GM21367 (cell line): ENCODE measurements at regions not wholly inside any gene's neighbourhood (a gene's known extent, or its start where the extent isn't known, plus 50 kb on each side); places are given as distances from the start of the nearest gene placed in this dataset.
"Not testable (repeated sequence)": the region's sequence is repeated elsewhere in the genome, so short reads cannot be mapped to it uniquely, and the experiment has no call there.

Source experiments
- ATAC-seq: cut with Tn5 transposase; IDR thresholded peaks from one replicate; pipeline ENCODE4 v1.9.1; 2021; ENCODE audit not compliant: unreplicated experiment

- no peak for ATAC-seq
These were observed 110.9 kb downstream of the FHIP1A start for GRCh38 chr4:151519728-151520415.

- no peak for ATAC-seq
These were observed 114.0 kb downstream of the FHIP1A start for GRCh38 chr4:151522866-151523519.

GRCh38 chr4:151524610-151525009, 115.6 kb downstream of the FHIP1A start:
- ATAC-seq, result no peak

GRCh38 chr4:151526489-151526888, 117.5 kb downstream of the FHIP1A start:
- not testable (repeated sequence) for ATAC-seq

- no peak for ATAC-seq
These were observed 118.7 kb downstream of the FHIP1A start for GRCh38 chr4:151527699-151528098.

- no peak for ATAC-seq
These were observed 120.2 kb downstream of the FHIP1A start for GRCh38 chr4:151529187-151529586.

GRCh38 chr4:151530230-151530629, 121.3 kb downstream of the FHIP1A start:
- no peak for ATAC-seq

- no peak for ATAC-seq
These were observed 121.8 kb downstream of the FHIP1A start for GRCh38 chr4:151530783-151531182.

- no peak for ATAC-seq
These were observed 123.2 kb downstream of the FHIP1A start for GRCh38 chr4:151532001-151532708.

- ATAC-seq, result no peak
These were observed 125.2 kb downstream of the FHIP1A start for GRCh38 chr4:151534195-151534594.

GRCh38 chr4:151535366-151535765, 126.4 kb downstream of the FHIP1A start:
- ATAC-seq, result no peak

GRCh38 chr4:151537687-151538086, 128.7 kb downstream of the FHIP1A start:
- no peak for ATAC-seq

GRCh38 chr4:151538963-151539362, 130.0 kb downstream of the FHIP1A start:
- ATAC-seq, result no peak

GRCh38 chr4:151540728-151541388, 131.9 kb downstream of the FHIP1A start:
- no peak for ATAC-seq

GRCh38 chr4:151541389-151542071, 132.6 kb downstream of the FHIP1A start:
- no peak for ATAC-seq

- no peak for ATAC-seq
These were observed 139.7 kb downstream of the FHIP1A start for GRCh38 chr4:151548708-151549107.

GRCh38 chr4:151549378-151549777, 140.4 kb downstream of the FHIP1A start:
- not testable (repeated sequence) for ATAC-seq

GRCh38 chr4:151553874-151554273, 144.9 kb downstream of the FHIP1A start:
- no peak for ATAC-seq

GRCh38 chr4:151555151-151555945, 146.4 kb downstream of the FHIP1A start:
- no peak for ATAC-seq

GRCh38 chr4:151558496-151559113, 149.6 kb downstream of the FHIP1A start:
- no peak for ATAC-seq
